Nephron progenitor cell (in vitro differentiated cells): ENCODE measurements at regions not wholly inside any gene's neighbourhood (a gene's known extent, or its start where the extent isn't known, plus 50 kb on each side); places are given as distances from the start of the nearest gene placed in this dataset.

Experiments used
- DNase-seq: peaks from one replicate; pipeline ENCODE4 v3.0.0; 2021
- H3K27ac Mint-ChIP-seq: 2 replicates; pipeline ENCODE4 v1.8.0; 2021; ENCODE audit warnings: mild to moderate bottlenecking, moderate library complexity, mixed read lengths
- H3K27me3 Mint-ChIP-seq: 2 replicates; pipeline ENCODE4 v1.8.0; 2021; ENCODE audit warnings: mild to moderate bottlenecking, low read depth, mixed read lengths; ENCODE audit not compliant: poor library complexity
- H3K36me3 Mint-ChIP-seq: 2 replicates; pipeline ENCODE4 v1.8.0; 2021; ENCODE audit warnings: low read depth, mixed read lengths
- H3K4me1 Mint-ChIP-seq: 2 replicates; pipeline ENCODE4 v1.8.0; 2021; ENCODE audit warnings: mixed read lengths
- H3K4me3 Mint-ChIP-seq: 2 replicates; pipeline ENCODE4 v1.8.0; 2021; ENCODE audit warnings: mild to moderate bottlenecking, moderate library complexity, mixed read lengths
- H3K9me3 Mint-ChIP-seq: 2 replicates; pipeline ENCODE4 v1.8.0; 2021; ENCODE audit warnings: mild to moderate bottlenecking, moderate library complexity, mixed read lengths
- TF ChIP-seq, protein P1 (sequence below): fragments of 200-600 bp; sonication (generic); IDR thresholded peaks from 2 replicates; pipeline ENCODE4 v1.5.0; 2021; ENCODE audit warnings: antibody characterized with exemption

DNA sequence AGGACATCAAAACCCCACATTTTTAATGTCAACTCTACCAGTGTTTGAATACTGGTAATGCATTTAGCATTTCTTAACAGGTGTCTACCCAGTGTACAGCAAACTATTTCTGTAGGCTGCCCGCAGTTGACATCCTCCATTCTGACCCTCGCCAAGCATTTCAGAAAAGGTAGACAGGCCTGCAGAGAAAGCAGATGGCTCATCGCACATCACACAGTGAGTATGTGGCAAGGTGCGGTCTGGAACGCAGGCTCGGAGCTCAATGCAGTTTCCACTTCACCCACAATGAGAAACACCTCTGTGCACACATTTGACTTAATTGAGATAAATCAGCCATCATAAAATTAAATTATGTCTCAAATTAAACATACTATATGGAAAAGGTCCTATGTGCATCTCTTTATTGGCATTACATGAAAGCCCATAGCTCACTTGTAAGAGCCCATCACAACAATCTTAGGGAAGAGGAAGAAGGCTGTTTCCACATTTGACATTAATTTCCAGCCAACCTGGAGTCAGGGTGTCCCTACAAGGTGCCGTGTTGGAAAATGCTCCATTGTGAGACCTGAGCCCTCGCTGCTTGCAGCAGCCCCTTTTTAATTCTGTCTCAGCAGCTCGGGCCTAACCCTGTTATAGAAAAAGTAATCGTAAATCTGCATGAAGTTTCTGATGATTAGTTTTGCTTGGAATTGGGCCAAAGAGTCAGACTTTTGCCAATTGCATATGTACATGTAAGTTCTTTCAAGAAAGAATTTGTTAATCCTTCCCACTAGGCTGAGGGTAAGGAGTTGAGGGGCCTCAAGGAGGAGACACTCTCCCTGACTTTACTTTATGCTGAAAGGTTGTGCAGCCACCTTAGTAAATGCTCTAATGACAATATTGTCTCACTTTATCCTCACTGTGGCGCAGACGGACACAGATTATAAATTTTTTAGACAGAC is 378.7 kb upstream of the DYNLRB2 start:
- no peak for DNase-seq
- peaks cover 6% of the 10 kb centered on the region for H3K4me1 Mint-ChIP-seq
- no peaks in the 10 kb centered on the region for H3K36me3 Mint-ChIP-seq
- peaks cover 5% of the 10 kb centered on the region for H3K9me3 Mint-ChIP-seq
- H3K27ac Mint-ChIP-seq = no peak overlapping the region
- TF ChIP-seq, protein P1, sequence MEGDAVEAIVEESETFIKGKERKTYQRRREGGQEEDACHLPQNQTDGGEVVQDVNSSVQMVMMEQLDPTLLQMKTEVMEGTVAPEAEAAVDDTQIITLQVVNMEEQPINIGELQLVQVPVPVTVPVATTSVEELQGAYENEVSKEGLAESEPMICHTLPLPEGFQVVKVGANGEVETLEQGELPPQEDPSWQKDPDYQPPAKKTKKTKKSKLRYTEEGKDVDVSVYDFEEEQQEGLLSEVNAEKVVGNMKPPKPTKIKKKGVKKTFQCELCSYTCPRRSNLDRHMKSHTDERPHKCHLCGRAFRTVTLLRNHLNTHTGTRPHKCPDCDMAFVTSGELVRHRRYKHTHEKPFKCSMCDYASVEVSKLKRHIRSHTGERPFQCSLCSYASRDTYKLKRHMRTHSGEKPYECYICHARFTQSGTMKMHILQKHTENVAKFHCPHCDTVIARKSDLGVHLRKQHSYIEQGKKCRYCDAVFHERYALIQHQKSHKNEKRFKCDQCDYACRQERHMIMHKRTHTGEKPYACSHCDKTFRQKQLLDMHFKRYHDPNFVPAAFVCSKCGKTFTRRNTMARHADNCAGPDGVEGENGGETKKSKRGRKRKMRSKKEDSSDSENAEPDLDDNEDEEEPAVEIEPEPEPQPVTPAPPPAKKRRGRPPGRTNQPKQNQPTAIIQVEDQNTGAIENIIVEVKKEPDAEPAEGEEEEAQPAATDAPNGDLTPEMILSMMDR = no peak
- H3K27me3 Mint-ChIP-seq = peaks cover 8% of the 10 kb centered on the region
- no peak overlapping the region for H3K4me3 Mint-ChIP-seq

DNA sequence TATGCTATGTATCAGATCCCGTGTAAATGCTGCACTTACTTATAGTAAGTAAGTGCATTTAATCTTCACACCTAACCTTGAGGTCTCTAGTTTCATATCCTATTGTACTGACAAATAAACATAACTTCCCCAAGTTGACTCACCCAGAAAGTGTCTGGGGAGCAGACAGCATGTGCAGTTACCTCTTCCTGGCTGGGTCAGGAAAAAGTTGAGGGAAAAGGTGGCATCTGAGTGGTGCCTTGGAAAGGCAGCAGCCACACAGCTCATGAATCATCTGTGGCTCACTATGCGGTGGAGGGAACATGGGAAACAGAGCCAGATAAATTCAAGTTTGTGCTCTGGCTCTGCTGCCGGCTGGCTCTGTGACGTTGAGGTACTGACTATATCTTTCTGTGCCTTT is 382.0 kb upstream of the DYNLRB2 start:
- H3K4me3 Mint-ChIP-seq = no peak overlapping the region
- no peaks in the 10 kb centered on the region for H3K9me3 Mint-ChIP-seq
- no peak overlapping the region for H3K27ac Mint-ChIP-seq
- no peak for DNase-seq
- TF ChIP-seq, protein P1 = no peak
- peaks cover 8% of the 10 kb centered on the region for H3K27me3 Mint-ChIP-seq
- no peaks in the 10 kb centered on the region for H3K36me3 Mint-ChIP-seq
- H3K4me1 Mint-ChIP-seq = peaks cover 6% of the 10 kb centered on the region

DNA sequence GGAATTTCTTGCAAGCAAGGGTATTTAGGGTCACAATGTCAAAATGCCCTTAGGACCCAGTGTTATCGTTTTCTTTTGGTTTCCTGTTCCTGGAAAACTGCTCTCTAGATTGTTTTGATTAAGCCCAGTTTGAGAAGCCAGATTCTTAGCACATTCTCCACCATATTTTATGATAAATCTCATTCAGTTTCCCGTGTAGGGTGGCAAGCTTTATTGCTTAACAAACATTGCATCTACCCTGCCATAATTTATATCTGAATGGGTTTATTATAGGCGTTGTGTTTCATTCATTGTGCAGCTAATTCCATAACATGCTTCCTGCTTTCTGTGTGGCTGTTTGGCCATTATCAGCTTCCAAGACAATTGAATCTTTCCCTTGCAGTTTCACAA is 389.1 kb upstream of the DYNLRB2 start:
- DNase-seq = no peak
- peaks cover 9% of the 10 kb centered on the region for H3K27me3 Mint-ChIP-seq
- H3K4me3 Mint-ChIP-seq = no peak overlapping the region
- peaks cover 21% of the 10 kb centered on the region for H3K4me1 Mint-ChIP-seq
- H3K9me3 Mint-ChIP-seq = no peaks in the 10 kb centered on the region
- no peaks in the 10 kb centered on the region for H3K36me3 Mint-ChIP-seq
- H3K27ac Mint-ChIP-seq = no peak overlapping the region
- TF ChIP-seq, protein P1 = no peak

DNA sequence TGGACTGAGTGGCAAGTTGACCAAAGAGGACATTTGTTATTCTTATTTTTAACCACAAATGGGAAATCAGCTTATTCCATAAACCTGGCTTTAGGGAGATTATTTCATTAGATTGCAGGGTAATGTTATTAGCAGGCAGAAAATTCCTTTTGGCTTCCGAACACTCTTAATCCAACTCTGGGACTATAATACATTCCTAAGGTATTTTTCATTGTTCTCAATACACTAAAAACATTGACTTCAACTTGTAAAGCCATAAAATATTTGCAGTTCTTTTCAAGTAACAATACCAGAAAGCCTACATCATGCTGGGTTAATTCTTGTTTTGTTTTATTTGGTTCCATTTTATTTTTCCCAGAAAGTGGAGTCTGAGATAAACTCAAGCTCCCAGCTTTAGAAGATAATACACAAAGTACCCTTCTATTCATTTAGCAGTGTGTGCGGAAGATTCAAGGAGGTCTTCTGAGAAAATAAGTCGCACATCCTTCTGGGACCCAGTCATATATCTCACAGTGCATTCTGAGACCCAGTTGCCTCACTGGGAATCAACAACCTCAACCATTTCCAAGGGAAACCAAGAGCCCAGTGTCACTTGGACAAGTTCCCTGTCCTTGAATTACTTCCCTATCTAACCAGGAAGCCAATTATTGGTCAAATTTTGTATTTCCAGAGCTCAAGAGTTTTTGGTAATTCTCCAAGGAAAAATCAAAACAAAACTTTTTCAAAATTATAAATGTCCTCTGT is 389.6 kb upstream of the DYNLRB2 start:
- Mint-ChIP-seq H3K4me3 (no peak overlapping the region), H3K27ac (no peak overlapping the region), H3K9me3 (no peaks in the 10 kb centered on the region), H3K36me3 (no peaks in the 10 kb centered on the region), H3K27me3 (peaks cover 9% of the 10 kb centered on the region), H3K4me1 (peaks cover 21% of the 10 kb centered on the region)
- DNase-seq = no peak
- TF ChIP-seq, protein P1 = no peak

DNA sequence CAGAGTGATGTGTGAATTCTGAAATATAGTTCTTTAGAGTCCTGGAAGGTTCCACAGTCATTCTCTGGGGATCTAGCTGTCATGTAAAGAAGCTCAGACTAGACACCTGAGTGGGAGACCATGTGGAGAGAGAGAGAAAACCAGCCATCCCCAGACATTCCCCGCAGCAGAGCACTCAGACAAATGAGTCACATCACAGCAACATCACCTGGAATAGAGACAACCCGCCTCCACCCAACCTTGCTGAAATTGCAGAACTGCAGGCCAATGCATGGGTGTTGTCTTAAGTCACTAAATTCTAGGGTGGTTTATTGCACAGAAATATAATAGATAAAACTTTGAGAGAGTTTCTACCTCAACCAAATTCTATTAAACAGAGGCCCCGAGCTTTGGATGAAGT is 392.0 kb upstream of the DYNLRB2 start:
- TF ChIP-seq, protein P1 = no peak
- no peaks in the 10 kb centered on the region for H3K9me3 Mint-ChIP-seq
- H3K27me3 Mint-ChIP-seq = peaks cover 16% of the 10 kb centered on the region
- H3K4me3 Mint-ChIP-seq = no peak overlapping the region
- DNase-seq = no peak
- no peaks in the 10 kb centered on the region for H3K36me3 Mint-ChIP-seq
- H3K4me1 Mint-ChIP-seq = peaks cover 21% of the 10 kb centered on the region
- H3K27ac Mint-ChIP-seq = no peak overlapping the region
